Activated CD4-positive, alpha-beta memory T cell treated with anti-CD3 and anti-CD28 coated beads, Interleukin-2, amount 10 ng/mL, durations not matched to agents 7 days and 5 days (primary cell): ENCODE measurements at regions not wholly inside any gene's neighbourhood (a gene's known extent, or its start where the extent isn't known, plus 50 kb on each side); places are given as distances from the start of the nearest gene placed in this dataset.

ENCODE experiments used
- CTCF ChIA-PET: fragments of 350-600 bp; sonication (Branson Sonifier 250); formaldehyde crosslinking; loops from one replicate; lab custom pipeline; 2021; ENCODE audit warnings: antibody characterized with exemption, inconsistent platforms; lab: Charles Lee
- POLR2A ChIA-PET: fragments of 350-600 bp; sonication (Branson Sonifier 250); formaldehyde crosslinking; loops from one replicate; lab custom pipeline; 2021; ENCODE audit warnings: antibody characterized with exemption; lab: Charles Lee
- DNase-seq: peaks from one replicate; pipeline ENCODE4 v3.0.0-alpha.2; 2020
- H3K27ac Mint-ChIP-seq: one replicate; pipeline ENCODE4 v1.8.0; 2021; ENCODE audit warnings: mild to moderate bottlenecking, mixed read lengths
- H3K27me3 Mint-ChIP-seq: one replicate; pipeline ENCODE4 v1.8.0; 2021; ENCODE audit warnings: mixed read lengths
- H3K36me3 Mint-ChIP-seq: one replicate; pipeline ENCODE4 v1.8.0; 2021; ENCODE audit warnings: low read depth, mixed read lengths
- H3K4me1 Mint-ChIP-seq: one replicate; pipeline ENCODE4 v1.8.0; 2021; ENCODE audit warnings: mixed read lengths
- H3K4me3 Mint-ChIP-seq: one replicate; pipeline ENCODE4 v1.8.0; 2021; ENCODE audit warnings: mild to moderate bottlenecking, mixed read lengths
- H3K9me3 Mint-ChIP-seq: one replicate; pipeline ENCODE4 v1.8.0; 2021; ENCODE audit warnings: mixed read lengths

- DNase-seq = no peak
- CTCF ChIA-PET = interaction anchor here (0.6 to 1.6 kb wide), 2 partner anchors 342 to 558 kb away, joined by 3 to 5 read pairs; no protein-coding TSS in a partner anchor
- POLR2A ChIA-PET = no interaction called here
- Mint-ChIP-seq H3K36me3 (no peaks in the 10 kb centered on the region), H3K4me3 (no peak overlapping the region), H3K9me3 (peaks cover 2% of the 10 kb centered on the region), H3K4me1 (no peaks in the 10 kb centered on the region), H3K27ac (no peak overlapping the region), H3K27me3 (no peaks in the 10 kb centered on the region)
These were observed 128.7 kb upstream of the L3MBTL4 start for GRCh38 chr18:6543330-6543908.

GRCh38 chr18:6546229-6546628 is 131.5 kb upstream of the L3MBTL4 start:
- no peak for DNase-seq
- H3K36me3 Mint-ChIP-seq = no peaks in the 10 kb centered on the region
- CTCF ChIA-PET = no interaction called here
- POLR2A ChIA-PET = no interaction called here
- H3K4me3 Mint-ChIP-seq = no peak overlapping the region
- no peaks in the 10 kb centered on the region for H3K9me3 Mint-ChIP-seq
- no peaks in the 10 kb centered on the region for H3K4me1 Mint-ChIP-seq
- H3K27me3 Mint-ChIP-seq = no peaks in the 10 kb centered on the region
- H3K27ac Mint-ChIP-seq = no peak overlapping the region

GRCh38 chr18:6547476-6547875 is 132.8 kb upstream of the L3MBTL4 start:
- no peaks in the 10 kb centered on the region for H3K4me1 Mint-ChIP-seq
- POLR2A ChIA-PET = no interaction called here
- CTCF ChIA-PET = no interaction called here
- no peak for DNase-seq
- H3K4me3 Mint-ChIP-seq = no peak overlapping the region
- H3K27ac Mint-ChIP-seq = no peak overlapping the region
- H3K9me3 Mint-ChIP-seq = no peaks in the 10 kb centered on the region
- no peaks in the 10 kb centered on the region for H3K27me3 Mint-ChIP-seq
- H3K36me3 Mint-ChIP-seq = no peaks in the 10 kb centered on the region

- no peak overlapping the region for H3K4me3 Mint-ChIP-seq
- no peak for DNase-seq
- H3K27me3 Mint-ChIP-seq = no peaks in the 10 kb centered on the region
- ChIA-PET POLR2A (no interaction called here), CTCF (no interaction called here)
- no peaks in the 10 kb centered on the region for H3K4me1 Mint-ChIP-seq
- no peak overlapping the region for H3K27ac Mint-ChIP-seq
- no peaks in the 10 kb centered on the region for H3K36me3 Mint-ChIP-seq
- no peaks in the 10 kb centered on the region for H3K9me3 Mint-ChIP-seq
These were observed 138.7 kb upstream of the L3MBTL4 start for GRCh38 chr18:6553234-6553900.

GRCh38 chr18:6557057-6557769 is 142.5 kb upstream of the L3MBTL4 start:
- no peaks in the 10 kb centered on the region for H3K36me3 Mint-ChIP-seq
- DNase-seq = no peak
- POLR2A ChIA-PET = no interaction called here
- CTCF ChIA-PET = no interaction called here
- H3K9me3 Mint-ChIP-seq = no peaks in the 10 kb centered on the region
- no peaks in the 10 kb centered on the region for H3K27me3 Mint-ChIP-seq
- no peak overlapping the region for H3K4me3 Mint-ChIP-seq
- no peak overlapping the region for H3K27ac Mint-ChIP-seq
- H3K4me1 Mint-ChIP-seq = no peaks in the 10 kb centered on the region

GRCh38 chr18:6557770-6558248 is 143.1 kb upstream of the L3MBTL4 start:
- H3K4me1 Mint-ChIP-seq = no peaks in the 10 kb centered on the region
- no peak overlapping the region for H3K27ac Mint-ChIP-seq
- H3K27me3 Mint-ChIP-seq = no peaks in the 10 kb centered on the region
- no peak overlapping the region for H3K4me3 Mint-ChIP-seq
- POLR2A ChIA-PET = no interaction called here
- DNase-seq = no peak
- CTCF ChIA-PET = no interaction called here
- no peaks in the 10 kb centered on the region for H3K9me3 Mint-ChIP-seq
- no peaks in the 10 kb centered on the region for H3K36me3 Mint-ChIP-seq

- Mint-ChIP-seq H3K27ac (no peak overlapping the region), H3K4me3 (no peak overlapping the region), H3K9me3 (no peaks in the 10 kb centered on the region), H3K36me3 (no peaks in the 10 kb centered on the region), H3K27me3 (no peaks in the 10 kb centered on the region), H3K4me1 (no peaks in the 10 kb centered on the region)
- no peak for DNase-seq
- ChIA-PET CTCF (no interaction called here), POLR2A (no interaction called here)
These were observed 143.9 kb upstream of the L3MBTL4 start for GRCh38 chr18:6558446-6559156.

GRCh38 chr18:6559296-6559695 is 144.6 kb upstream of the L3MBTL4 start:
- POLR2A ChIA-PET = no interaction called here
- Mint-ChIP-seq H3K4me1 (no peaks in the 10 kb centered on the region), H3K27me3 (no peaks in the 10 kb centered on the region), H3K9me3 (no peaks in the 10 kb centered on the region), H3K36me3 (no peaks in the 10 kb centered on the region), H3K4me3 (no peak overlapping the region), H3K27ac (no peak overlapping the region)
- CTCF ChIA-PET = no interaction called here
- DNase-seq = no peak

GRCh38 chr18:6561016-6561415 is 146.3 kb upstream of the L3MBTL4 start:
- CTCF ChIA-PET = no interaction called here
- no peak overlapping the region for H3K27ac Mint-ChIP-seq
- POLR2A ChIA-PET = no interaction called here
- no peak overlapping the region for H3K4me3 Mint-ChIP-seq
- no peaks in the 10 kb centered on the region for H3K9me3 Mint-ChIP-seq
- DNase-seq = no peak
- H3K4me1 Mint-ChIP-seq = no peaks in the 10 kb centered on the region
- H3K36me3 Mint-ChIP-seq = no peaks in the 10 kb centered on the region
- no peaks in the 10 kb centered on the region for H3K27me3 Mint-ChIP-seq

- Mint-ChIP-seq H3K36me3 (no peaks in the 10 kb centered on the region), H3K27me3 (no peaks in the 10 kb centered on the region), H3K4me3 (no peak overlapping the region), H3K4me1 (no peaks in the 10 kb centered on the region), H3K27ac (no peak overlapping the region), H3K9me3 (no peaks in the 10 kb centered on the region)
- DNase-seq = no peak
- CTCF ChIA-PET = no interaction called here
- POLR2A ChIA-PET = no interaction called here
These were observed 146.7 kb upstream of the L3MBTL4 start for GRCh38 chr18:6561420-6561861.

GRCh38 chr18:6561862-6562291 is 147.2 kb upstream of the L3MBTL4 start:
- no peak for DNase-seq
- H3K4me3 Mint-ChIP-seq = no peak overlapping the region
- ChIA-PET CTCF (no interaction called here), POLR2A (no interaction called here)
- H3K27me3 Mint-ChIP-seq = no peaks in the 10 kb centered on the region
- no peaks in the 10 kb centered on the region for H3K4me1 Mint-ChIP-seq
- H3K27ac Mint-ChIP-seq = no peak overlapping the region
- no peaks in the 10 kb centered on the region for H3K9me3 Mint-ChIP-seq
- H3K36me3 Mint-ChIP-seq = no peaks in the 10 kb centered on the region

GRCh38 chr18:6563896-6564295 is 149.2 kb upstream of the L3MBTL4 start:
- H3K36me3 Mint-ChIP-seq = no peaks in the 10 kb centered on the region
- no peak overlapping the region for H3K4me3 Mint-ChIP-seq
- POLR2A ChIA-PET = no interaction called here
- H3K27ac Mint-ChIP-seq = no peak overlapping the region
- H3K9me3 Mint-ChIP-seq = peaks cover 3% of the 10 kb centered on the region
- H3K27me3 Mint-ChIP-seq = no peaks in the 10 kb centered on the region
- CTCF ChIA-PET = no interaction called here
- no peaks in the 10 kb centered on the region for H3K4me1 Mint-ChIP-seq
- no peak for DNase-seq
